Right lobe of liver (tissue), 4 donors: ENCODE measurements at regions not wholly inside any gene's neighbourhood (a gene's known extent, or its start where the extent isn't known, plus 50 kb on each side); places are given as distances from the start of the nearest gene placed in this dataset.

ENCODE experiments used
- CTCF ChIP-seq, 4 donors: fragments of 200-600 bp in 3 of 4; fragments of 450-650 bp in 1 of 4; IDR thresholded peaks; one replicate each; pipeline versions ENCODE4 v1.5.1 to v1.8.0; 2016 to 2022; ENCODE audit warnings: antibody characterized with exemption in 4 of 4, mild to moderate bottlenecking in 2 of 4
- POLR2A ChIP-seq: fragments of 450-650 bp; IDR thresholded peaks from one replicate; pipeline ENCODE4 v1.6.1; 2017; ENCODE audit warnings: antibody characterized with exemption, mild to moderate bottlenecking
- donor health status: DM: no; HTN: no; CAD: no.
- donor health status: DM: no; HTN: no; CAD: no.
- donor health status: DM: no; HTN: yes; CAD: no.

- TF ChIP-seq CTCF (IDR thresholded peaks at IDR 0.05) (no peak), POLR2A (no peak)
Observed at GRCh38 chr9:78408388-78408787, 111.5 kb downstream of the PSAT1 start.
